ENCODE measurements at regions not wholly inside any gene's neighbourhood (a gene's known extent, or its start where the extent isn't known, plus 50 kb on each side); places are given as distances from the start of the nearest gene placed in this dataset.
A peak's percentile ranks its signal among the peaks of the same experiment; 100 is the strongest.

DNA sequence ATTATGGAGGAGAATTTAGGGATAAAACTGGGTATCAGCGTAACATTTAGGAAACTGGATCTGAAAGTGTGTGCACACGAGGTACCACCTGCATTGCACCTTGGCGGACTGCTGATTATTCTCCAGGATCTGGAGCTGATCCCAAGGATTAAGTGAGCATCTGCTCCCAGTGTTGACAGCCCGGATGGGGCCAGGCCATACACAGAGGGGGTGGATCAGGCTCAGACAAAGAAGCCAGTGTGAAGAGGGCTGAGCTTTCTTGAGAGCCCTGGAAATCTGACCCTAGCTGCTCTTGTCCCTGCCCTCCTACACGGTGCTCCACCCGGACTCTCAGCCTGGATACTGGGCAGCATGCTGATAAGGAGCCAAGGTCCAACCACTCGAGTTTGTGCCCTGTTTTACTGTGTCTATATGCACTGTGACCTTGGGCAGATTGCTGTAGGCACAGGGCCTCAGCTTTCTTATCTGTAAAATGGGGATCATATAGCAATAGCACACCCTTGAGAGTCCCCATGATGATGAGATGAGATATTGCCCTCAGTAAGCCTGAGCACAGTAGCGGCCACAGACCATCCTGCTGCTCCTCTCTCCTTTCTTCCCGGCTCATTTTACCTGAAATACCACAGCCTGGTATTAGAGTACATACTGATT is 396.8 kb upstream of the CELF4 start:
- no peak for DNase-seq (ENCODE audit: low spot score)

DNA sequence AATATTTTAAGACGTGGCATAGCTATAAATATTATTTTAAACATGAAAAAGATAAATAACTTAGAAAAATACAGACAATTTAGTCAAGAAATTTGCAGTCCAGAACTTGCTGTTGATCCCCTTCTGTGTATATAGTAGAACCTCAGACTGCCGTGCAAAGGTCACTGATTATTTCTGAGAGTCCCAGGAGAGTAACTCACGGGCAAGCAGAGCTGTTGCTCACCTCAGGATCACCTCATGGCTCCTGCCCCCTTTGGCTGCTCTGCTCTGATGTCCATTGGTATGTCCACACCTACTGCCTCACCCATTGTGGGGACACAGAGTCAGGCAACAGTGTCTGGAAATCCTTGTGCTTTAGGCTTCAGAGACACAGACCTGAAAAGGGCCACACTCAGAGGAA is 392.9 kb upstream of the CELF4 start:
- peak; percentile 1 for DNase-seq (ENCODE audit: low spot score)

DNA sequence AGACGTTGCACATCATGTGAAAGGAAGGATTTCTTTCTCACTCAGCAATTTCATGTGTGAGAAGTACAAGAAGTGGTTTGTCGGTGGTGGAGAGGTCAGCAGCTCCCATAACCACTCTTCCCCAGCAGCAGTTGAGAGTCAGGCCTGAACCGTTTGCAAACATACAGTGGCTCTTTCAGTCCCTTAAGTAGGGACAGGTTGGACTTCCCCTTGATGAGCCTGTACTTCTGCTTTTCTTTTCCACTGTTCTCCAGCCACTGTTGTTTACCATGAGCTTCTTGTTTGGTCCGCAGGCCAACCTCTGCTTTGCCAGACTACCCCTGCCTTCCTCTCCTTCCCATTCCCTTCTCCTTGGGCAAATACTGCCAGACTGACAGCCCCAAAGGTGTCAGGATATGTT is 391.3 kb upstream of the CELF4 start:
- DNase-seq (ENCODE audit: low spot score), result no peak

DNA sequence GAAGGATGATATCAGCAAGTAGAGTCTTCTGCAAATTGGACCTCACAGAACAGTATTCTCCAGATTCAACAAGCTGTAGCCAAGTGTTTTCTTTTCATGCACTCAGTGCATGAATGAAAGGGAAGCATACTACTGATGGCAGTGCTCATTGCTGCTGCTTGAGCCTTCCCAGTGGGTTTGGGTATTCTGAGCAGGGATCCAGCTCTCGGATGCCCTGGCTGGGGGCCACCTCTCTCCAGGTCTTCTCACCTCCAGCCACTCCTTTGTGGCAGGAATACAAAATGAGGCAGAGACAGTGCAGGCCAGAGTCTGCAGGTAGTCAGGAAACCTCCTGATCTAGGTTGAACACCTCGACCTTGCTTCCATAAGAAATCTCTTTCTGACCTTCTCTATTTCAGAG is 390.4 kb upstream of the CELF4 start:
- DNase-seq (ENCODE audit: low spot score), result no peak

DNA sequence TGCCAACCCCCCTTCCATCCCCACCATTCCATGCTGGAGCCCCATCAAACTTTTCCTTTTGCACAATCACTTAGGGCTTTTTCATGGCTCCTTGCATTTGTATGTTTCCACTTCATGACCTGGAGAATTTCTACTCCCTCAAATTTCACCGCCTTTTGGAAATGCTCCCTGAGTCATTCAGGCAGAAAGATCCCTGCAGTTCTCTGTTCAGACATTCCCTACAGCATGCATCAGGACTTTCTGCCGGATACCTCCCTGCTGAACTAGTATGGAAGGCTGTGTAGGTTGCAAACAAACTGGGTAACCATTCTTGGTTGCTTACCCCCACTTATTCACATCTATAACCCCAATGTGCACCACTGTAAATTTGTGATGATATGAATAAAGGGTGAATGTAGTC is 389.6 kb upstream of the CELF4 start:
- DNase-seq (ENCODE audit: low spot score), result no peak

DNA sequence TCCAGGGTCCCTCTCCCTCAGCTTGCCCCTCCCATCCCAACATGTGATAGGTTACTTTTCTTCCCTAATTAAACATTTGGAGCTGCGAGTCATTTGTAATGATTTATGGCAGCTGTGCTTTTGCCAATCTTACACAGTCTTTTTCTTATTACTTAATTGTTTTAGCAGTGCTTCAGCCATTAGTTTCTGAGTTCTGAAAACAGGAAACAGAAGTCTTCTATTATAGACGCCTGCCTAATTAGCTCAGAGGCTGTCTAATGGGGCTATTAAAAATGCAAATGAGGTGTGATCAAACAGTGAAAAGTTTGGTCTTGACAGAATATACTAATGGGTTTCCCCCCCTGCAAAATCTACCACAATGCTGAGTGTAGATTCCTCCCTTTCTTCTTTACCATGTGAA is 388.3 kb upstream of the CELF4 start:
- DNase-seq (ENCODE audit: low spot score), result no peak

DNA sequence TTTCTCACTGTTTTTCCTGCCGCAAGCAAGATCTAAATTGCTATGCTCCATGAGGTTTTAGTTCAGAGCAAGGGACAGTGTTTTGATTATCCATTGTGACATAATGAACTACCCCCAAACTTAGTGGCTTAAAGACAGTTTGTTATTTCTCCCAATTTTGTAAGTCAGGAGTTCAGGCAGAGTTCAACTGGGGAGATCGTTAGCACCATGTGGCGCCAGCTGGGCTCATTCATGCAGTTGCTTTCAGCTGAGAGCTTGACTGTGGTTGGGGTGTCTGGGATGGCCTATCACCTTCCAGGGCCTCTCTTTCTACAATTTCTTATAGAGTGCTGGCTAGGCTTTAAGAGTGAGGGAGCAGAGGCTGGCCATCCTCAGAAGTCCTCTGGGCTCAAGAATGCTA is 382.9 kb upstream of the CELF4 start:
- no peak for DNase-seq (ENCODE audit: low spot score)

DNA sequence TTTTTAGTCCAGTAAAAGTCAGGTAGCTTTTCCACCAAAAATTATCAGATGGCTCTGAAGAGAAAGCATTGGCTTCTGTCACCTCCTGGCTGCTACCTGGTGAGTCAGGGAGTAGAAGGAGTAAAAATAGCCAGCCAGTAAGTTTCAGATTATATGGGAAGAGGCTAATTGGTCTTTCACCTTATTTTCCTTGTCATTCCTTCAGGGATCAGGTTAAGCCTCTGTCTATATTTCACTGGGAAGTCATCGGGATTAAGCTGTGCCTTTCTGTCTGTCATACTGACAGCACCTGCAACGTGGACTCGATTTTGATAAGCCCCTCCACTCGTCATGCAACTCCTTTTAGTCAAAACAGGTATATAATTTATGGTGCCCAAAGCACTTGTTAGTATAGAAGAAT is 380.7 kb upstream of the CELF4 start:
- no peak for DNase-seq (ENCODE audit: low spot score)

DNA sequence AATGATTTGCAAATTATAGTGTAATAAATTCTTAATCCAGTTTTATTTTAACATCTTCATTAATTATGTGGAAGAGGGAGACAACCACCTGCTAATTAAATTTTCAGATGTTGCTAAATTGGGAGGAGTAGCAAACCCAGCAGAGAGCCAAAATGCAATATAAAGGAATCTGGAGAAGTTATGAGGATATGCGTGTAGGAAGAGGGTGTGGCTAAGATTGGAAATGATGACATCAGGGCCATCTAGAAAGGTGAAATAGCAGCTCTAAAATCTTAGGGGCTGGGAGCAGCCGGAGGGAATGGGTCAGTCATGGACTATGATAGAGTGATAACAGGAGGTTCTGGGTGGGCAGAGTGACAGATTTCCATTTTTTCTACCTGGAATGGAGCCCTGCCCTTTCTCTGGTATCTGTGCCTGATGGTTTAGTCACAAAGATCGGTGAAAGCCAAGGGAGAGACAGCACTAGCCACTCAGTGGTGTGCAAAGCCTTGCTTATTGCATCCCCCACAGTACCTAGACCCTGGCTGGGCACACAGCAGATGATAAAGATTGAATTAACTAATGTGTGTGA is 379.2 kb upstream of the CELF4 start:
- DNase-seq (ENCODE audit: low spot score), result no peak

DNA sequence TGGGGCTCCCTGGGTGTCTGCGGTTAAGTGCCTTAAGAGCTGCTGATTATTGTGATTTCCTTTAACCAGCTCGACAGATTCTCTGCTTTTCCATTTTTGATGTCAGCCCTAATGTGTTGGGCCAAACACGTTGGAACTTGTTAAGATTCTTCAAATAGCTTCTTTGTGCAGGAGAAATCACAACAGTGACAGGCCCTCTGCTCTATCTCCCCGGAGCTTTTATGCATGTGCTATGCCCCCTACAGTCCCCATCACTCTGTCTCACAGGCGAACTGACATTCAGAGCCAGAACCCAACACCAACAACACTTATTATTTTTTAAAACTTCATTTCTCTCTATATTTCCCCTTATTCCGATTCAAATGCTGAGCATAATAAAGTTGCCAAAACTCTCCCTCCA is 371.7 kb upstream of the CELF4 start:
- no peak for DNase-seq (ENCODE audit: low spot score)

DNA sequence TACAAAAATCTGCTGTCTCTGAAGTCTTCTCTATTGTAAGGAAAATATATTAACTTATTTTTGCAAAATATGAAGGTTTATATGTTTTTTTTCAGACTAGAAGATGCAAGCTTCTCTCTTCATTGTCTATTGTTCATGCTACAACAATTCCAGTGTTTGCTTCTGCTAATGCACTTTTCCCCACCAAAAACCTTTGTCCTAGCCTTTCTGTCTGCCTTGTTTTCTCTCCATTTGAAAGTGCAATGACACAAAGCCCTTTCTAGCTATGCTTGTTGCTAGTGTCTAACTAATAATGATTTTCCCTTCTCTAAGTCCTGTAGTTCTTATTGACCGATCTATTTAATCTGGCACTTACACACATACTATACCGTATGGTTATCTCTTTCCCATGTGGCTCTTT is 369.5 kb upstream of the CELF4 start:
- no peak for DNase-seq (ENCODE audit: low spot score)

DNA sequence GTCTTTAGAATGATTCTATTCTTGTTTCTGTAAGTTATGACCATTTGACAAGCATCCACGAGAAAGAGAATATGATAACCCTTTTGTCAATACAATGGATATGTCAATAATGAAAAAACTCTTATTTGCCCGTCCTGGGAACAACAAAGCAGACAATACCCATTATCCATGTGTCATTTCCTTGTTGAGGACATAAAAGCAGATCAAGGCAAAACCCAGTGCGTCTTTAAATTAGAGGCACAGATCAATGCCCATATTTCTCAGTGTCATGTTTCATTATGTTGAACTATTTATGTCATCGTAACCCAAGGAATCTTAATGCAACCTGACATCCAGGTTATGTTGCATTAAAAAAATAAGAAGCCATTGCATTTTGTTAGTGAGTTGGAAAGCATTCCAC is 365.0 kb upstream of the CELF4 start:
- DNase-seq (ENCODE audit: low spot score), result no peak

DNA sequence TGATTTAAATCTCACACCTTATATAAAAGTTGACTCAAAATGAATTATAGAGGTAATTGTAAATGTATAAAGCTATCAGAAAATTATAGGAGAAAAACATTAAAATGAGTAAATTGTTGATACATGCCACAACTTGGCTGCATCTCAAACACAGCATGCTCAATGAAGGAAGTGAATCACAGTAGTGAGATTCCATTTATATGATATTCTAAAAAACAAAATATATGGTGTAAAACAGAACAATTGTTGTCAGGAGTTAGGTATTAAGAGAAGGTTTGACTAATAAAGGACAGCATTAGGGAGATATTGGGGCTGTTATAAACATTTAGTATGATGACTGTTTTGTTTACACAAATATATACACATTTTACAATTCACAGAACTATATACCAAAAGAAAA is 356.6 kb upstream of the CELF4 start:
- DNase-seq (ENCODE audit: low spot score), result no peak

DNA sequence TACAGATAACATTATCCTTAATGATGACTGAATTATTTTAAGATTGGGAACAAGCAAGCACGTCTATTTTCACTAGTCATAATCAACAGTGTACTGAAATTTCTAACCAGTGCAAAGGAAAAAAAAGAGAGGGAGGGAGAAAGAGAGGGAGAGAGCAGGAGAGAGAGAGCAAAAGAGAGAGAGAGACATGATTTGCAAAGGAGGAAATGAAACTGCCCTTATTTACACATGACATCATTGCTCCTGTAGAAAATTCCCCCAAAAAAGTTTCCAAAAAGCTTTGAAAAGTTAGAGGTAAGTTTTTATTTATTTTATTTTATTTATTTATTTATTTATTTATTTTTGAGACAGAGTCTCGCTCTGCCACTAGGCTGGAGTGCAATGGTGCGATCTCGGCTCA is 355.3 kb upstream of the CELF4 start:
- no peak for DNase-seq (ENCODE audit: low spot score)

DNA sequence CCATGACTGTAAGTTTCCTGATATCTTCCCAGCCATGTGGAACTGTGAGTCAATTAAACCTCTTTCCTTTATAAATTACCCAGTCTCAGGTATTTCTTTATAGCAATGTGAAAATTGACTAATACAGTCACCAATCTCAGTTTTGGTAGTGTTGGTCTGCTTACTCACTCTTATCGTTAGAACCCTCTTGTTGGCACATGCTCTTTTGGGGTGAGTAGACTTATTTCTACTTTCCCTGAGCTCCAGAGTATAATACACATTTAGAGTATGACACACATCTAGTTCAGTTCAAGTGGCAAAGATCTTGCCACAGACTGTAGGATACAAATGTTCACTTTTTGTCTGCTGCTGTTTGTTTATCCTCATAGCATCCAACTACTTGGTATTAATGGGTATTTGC is 347.5 kb upstream of the CELF4 start:
- DNase-seq (ENCODE audit: low spot score), result no peak

DNA sequence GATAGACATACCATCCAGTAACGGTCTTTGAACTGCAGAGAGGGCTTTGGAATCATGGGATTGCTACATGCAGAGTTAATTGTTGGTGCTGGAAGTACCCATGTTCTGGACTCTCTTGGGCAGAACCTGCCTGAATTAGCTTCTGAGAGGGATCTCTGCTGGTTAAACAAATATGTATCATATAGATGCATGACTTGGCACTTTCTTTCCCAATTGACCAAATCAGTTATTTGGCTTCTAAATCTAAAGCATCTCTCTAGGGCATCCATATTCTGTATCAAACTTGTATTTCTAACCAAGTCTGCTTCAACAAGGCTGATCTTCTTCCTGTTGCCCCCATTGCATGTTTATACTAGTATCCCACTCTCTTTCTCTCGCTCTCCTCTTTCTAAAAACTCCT is 336.7 kb upstream of the CELF4 start:
- DNase-seq (ENCODE audit: low spot score), result no peak

DNA sequence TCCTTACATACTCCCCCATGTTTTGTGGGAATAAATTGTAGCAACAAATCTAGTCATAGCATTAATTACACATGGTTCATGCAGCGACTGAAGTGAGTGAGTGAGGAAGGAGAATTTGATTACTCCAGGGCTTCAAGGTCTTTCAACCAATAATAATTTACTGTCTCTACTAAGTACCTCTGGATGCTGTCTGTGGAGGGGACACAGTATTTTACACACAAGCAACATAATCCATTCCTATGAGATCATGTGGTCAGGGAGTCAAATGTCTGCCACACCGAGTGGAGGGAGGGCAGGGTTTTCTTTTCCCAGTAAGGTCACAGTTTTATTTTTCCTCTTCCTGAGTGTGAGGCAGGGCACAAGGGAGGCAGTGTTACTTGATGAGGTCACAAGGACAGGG is 334.7 kb upstream of the CELF4 start:
- no peak for DNase-seq (ENCODE audit: low spot score)

DNA sequence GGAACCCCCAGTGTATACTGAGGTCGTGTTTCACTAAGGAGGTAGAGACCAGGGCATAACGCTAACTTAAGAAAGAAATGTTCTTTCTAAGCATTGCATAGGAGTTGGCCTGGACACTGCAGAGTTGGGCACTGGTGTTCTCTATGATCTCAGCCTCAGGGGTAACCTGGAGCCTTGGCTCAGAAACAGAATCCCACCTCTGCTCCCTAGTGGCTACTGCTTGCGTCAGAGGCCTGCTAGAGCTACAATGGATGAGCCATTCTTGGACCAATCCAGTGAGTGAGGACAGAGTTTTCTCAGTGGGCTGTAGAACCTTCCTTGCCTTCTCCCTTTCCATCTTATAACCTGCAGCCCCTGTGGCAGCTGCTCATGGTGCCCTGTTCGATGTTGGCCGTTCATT is 324.4 kb upstream of the CELF4 start:
- no peak for DNase-seq (ENCODE audit: low spot score)

DNA sequence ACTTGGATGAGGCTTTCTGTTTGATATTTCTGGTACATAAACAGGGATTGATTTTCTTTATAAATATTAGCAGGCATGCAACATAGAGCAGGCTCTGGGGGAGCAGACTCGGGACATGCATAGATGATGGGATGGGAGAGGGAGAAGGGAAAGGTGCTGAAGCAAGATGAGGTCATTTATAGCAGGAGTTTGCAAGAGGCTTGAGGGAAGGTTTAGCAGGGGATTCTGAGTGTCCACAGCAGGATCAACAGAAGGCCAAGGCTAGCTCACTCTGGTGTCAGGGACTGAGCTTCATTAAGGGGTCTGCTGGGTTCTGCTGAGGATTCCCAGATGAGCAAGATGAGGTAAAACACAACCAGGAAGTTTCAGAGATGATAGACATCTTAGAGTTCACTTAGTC is 309.1 kb upstream of the CELF4 start:
- DNase-seq (ENCODE audit: low spot score), result no peak

DNA sequence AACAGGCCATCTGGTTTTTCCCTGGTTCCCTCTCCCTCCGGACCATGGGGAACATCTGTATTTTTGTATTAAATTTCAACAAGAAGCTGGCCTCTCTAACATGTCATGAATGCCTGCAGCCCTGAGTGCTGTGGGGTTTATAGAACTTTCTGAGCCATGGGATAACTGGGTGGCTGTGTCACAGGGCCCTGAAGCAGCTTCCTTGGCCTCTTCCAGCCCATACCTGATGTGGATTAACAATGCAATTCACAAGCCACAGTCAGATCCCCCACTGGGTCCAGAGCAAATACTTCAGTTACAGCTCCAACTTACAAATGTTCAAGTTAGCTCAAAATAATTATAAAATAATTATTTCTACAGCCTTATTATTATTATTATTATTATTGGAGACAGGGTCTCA is 307.8 kb upstream of the CELF4 start:
- no peak for DNase-seq (ENCODE audit: low spot score)

DNA sequence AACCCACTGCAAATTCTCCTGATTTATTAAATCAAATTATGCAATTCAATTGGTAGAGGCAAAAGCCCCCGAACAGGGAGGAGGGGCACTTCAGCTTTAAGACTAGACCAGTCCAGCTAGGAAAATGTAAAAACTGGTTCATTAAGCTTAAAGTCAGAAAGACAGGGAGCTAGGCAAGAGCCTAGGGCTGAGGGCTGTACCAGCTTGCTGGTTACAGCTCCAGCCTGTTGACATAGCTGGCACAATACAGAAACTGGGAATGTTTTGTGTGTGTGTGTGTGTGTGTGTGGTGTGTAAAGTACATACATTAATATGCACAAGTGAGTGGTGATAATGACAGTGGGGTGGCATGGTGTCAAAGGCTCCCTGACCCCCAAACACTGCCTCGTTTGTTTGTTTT is 307.0 kb upstream of the CELF4 start:
- DNase-seq (ENCODE audit: low spot score), result no peak

DNA sequence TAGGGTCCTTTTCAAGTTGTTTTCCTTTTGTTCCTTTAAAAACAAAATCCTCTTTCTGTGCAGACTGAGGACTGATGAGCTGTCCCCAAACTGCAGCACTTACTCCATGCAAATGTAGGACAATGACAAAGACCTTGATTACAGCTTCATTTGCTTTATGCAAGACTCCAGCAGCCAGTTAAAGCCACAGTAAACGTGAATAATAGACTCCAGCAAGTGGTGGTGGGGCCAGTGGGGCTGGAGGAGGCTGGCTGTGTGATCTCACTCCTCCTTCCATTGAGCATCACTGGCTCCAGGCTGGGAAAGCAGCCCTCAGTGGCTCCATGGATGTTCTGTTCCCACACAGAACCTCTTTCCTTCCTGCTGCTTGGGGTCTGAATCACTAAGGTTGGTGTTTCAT is 306.0 kb upstream of the CELF4 start:
- no peak for DNase-seq (ENCODE audit: low spot score)

DNA sequence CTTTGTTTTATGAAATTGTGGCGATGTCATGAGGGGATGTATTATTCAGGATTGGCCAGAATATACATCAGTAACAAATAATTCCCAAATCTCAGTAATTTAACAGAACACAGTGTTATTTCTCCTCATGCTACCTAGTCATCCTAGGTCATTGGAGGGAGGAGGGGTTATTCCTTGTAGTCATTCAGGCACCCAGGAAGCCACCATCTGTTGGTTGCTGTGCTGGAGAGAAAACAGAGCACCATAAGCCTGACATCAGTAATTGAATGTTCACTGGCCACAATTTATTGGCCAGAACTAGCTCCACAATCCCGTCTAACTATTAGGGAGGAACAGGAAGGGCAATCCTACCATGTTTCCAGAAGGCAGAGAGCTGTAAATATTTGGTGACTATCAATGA is 303.5 kb upstream of the CELF4 start:
- no peak for DNase-seq (ENCODE audit: low spot score)

DNA sequence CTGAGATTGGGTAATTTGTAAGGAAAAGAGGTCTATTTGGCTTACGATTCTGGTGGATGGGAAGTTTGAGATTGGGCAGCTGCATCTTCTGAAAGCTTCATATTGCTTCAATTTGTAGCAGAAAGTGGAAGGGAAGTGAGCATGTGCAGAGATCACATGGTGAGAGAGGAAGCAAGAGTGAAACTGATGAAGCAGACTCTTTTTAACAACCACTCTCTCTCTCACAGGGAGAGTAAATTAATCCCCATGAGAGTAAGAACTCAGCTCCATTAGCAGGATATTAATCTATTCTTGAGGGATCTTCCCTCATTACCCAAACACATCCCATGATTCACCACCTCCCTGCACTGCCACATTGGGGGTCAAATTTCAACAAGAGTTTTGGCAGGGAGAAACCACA is 298.5 kb upstream of the CELF4 start:
- DNase-seq (ENCODE audit: low spot score), result no peak

DNA sequence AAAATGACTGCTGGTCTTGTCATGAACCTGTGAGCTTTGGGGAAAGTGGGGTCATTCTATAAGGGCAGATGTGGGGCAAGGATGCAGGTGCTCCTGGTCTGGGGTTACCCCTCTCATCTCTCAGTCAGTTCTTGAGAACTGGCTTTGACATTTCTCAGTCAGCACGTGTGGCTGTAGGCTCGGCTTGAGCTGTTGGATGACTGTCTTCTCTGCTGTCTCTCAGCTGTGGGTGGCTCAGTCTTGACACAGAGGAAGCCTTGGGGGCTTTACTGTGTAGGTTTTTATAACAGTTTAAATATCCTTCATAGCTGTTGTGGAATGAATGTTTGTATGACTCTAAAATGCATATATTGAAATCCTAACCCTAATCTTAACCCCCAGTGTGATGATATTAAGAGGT is 296.4 kb upstream of the CELF4 start:
- DNase-seq (ENCODE audit: low spot score), result no peak
